OCI-LY1 (cell line): ENCODE measurements at regions not wholly inside any gene's neighbourhood (a gene's known extent, or its start where the extent isn't known, plus 50 kb on each side); places are given as distances from the start of the nearest gene placed in this dataset.

Experiments used
- EZH2 ChIP-seq: fragments of 200-600 bp; sonication (generic), shearing (Covaris generic); IDR thresholded peaks from 2 replicates; pipeline ENCODE4 v1.8.0; 2017; ENCODE audit warnings: borderline replicate concordance, mixed run types, mild to moderate bottlenecking, antibody characterized with exemption, low read length, moderate library complexity, mixed read lengths
- TF ChIP-seq, protein P1 (sequence below): fragments of 200-600 bp; sonication (generic), shearing (Covaris generic); IDR thresholded peaks from 2 replicates; pipeline ENCODE4 v1.5.1; 2017; ENCODE audit warnings: mild to moderate bottlenecking, antibody characterized with exemption, low read length, moderate library complexity, mixed read lengths

DNA sequence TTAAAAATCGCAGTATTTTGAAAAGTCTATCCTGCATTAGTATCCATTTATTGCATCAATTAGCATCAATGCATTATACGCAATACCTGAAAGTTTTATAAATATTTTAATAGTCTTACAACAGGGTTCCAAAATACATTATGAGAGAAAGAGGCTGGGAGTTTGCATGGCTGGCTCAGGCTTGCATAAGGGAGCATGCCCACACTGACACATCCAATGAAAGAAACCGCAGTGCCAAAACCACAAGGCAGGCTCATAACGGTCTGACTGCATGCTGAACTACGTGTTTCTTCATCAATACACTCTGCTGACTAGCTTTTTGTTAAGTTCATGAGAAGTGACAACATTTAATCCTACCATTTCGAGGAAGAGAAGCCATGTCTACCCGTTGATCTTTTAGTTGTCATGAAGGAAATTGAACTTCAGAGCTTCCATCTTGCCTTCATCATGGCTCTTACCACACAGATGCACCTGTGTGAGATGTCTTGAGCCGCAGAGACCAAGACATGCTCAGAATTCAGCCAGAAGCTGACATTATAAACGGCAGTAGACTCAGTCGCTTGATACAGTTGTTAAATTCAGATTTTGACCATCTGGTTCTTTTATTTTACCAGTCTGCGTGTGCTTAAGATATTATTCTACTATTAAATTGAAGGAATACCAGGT lies 168.8 kb upstream of the FRG1 start:
- TF ChIP-seq, protein P1, sequence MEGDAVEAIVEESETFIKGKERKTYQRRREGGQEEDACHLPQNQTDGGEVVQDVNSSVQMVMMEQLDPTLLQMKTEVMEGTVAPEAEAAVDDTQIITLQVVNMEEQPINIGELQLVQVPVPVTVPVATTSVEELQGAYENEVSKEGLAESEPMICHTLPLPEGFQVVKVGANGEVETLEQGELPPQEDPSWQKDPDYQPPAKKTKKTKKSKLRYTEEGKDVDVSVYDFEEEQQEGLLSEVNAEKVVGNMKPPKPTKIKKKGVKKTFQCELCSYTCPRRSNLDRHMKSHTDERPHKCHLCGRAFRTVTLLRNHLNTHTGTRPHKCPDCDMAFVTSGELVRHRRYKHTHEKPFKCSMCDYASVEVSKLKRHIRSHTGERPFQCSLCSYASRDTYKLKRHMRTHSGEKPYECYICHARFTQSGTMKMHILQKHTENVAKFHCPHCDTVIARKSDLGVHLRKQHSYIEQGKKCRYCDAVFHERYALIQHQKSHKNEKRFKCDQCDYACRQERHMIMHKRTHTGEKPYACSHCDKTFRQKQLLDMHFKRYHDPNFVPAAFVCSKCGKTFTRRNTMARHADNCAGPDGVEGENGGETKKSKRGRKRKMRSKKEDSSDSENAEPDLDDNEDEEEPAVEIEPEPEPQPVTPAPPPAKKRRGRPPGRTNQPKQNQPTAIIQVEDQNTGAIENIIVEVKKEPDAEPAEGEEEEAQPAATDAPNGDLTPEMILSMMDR: no peak
- no peak for TF ChIP-seq EZH2
